H9 (cell line): ENCODE measurements at regions not wholly inside any gene's neighbourhood (a gene's known extent, or its start where the extent isn't known, plus 50 kb on each side); places are given as distances from the start of the nearest gene placed in this dataset.

Experiments used
- DNase-seq: peaks from one replicate; pipeline ENCODE4 v3.0.0-alpha.2; 2017
- H2AFZ ChIP-seq: one replicate; pipeline ENCODE4 v1.6.1; 2013; ENCODE audit warnings: mild to moderate bottlenecking, low read length, control low read depth, moderate library complexity
- H2AK5ac ChIP-seq: 2 replicates; pipeline ENCODE4 v1.6.1; 2013; ENCODE audit warnings: low read length, control low read depth, mixed read lengths; ENCODE audit not compliant: insufficient read length
- H2BK120ac ChIP-seq: one replicate; pipeline ENCODE4 v1.6.1; 2013; ENCODE audit warnings: low read depth, mild to moderate bottlenecking, low read length, control low read depth, inconsistent platforms; ENCODE audit not compliant: poor library complexity, severe bottlenecking
- H2BK12ac ChIP-seq: 2 replicates; pipeline ENCODE4 v1.6.1; 2013; ENCODE audit warnings: low read length, control low read depth, mixed read lengths, low read depth; ENCODE audit not compliant: insufficient read length
- H2BK15ac ChIP-seq: 2 replicates; pipeline ENCODE4 v1.6.1; 2013; ENCODE audit warnings: low read depth, low read length, control low read depth
- H2BK20ac ChIP-seq: one replicate; pipeline ENCODE4 v1.6.1; 2013; ENCODE audit warnings: low read depth, mild to moderate bottlenecking, low read length, control low read depth, inconsistent platforms; ENCODE audit not compliant: poor library complexity, severe bottlenecking
- H2BK5ac ChIP-seq: 2 replicates; pipeline ENCODE4 v1.6.1; 2013; ENCODE audit warnings: low read length, control low read depth, mixed read lengths; ENCODE audit not compliant: insufficient read length
- H3K14ac ChIP-seq: 2 replicates; pipeline ENCODE4 v1.6.1; 2013; ENCODE audit warnings: low read length, control low read depth; ENCODE audit not compliant: insufficient read depth
- H3K18ac ChIP-seq: 2 replicates; pipeline ENCODE4 v1.6.1; 2013; ENCODE audit warnings: low read depth, mild to moderate bottlenecking, mixed read lengths, low read length, control low read depth; ENCODE audit not compliant: insufficient read length
- H3K23ac ChIP-seq: 2 replicates; pipeline ENCODE4 v1.6.1; 2013; ENCODE audit warnings: low read length, control low read depth, mixed read lengths, low read depth; ENCODE audit not compliant: insufficient read length
- H3K23me2 ChIP-seq: 2 replicates; pipeline ENCODE4 v1.6.1; 2013; ENCODE audit warnings: low read depth, mild to moderate bottlenecking, mixed read lengths, low read length, control low read depth; ENCODE audit not compliant: insufficient read length, poor library complexity, severe bottlenecking
- H3K27ac ChIP-seq: 2 replicates; pipeline ENCODE4 v1.5.1; 2013; ENCODE audit warnings: low read length, control low read depth, mixed read lengths, low read depth; ENCODE audit not compliant: insufficient read length
- H3K27me3 ChIP-seq: 2 replicates; pipeline ENCODE4 v1.6.1; 2013; ENCODE audit warnings: low read length, control low read depth, inconsistent platforms; ENCODE audit not compliant: insufficient read depth
- H3K4ac ChIP-seq: 2 replicates; pipeline ENCODE4 v1.6.1; 2013; ENCODE audit warnings: low read depth, mild to moderate bottlenecking, control low read depth, inconsistent platforms, low read length, moderate library complexity
- H3K4me1 ChIP-seq: 2 replicates; pipeline ENCODE4 v1.6.1; 2013; ENCODE audit warnings: low read length, control low read depth, inconsistent platforms; ENCODE audit not compliant: insufficient read depth
- H3K4me2 ChIP-seq: 2 replicates; pipeline ENCODE4 v1.6.1; 2013; ENCODE audit warnings: low read length, control low read depth, mixed read lengths; ENCODE audit not compliant: insufficient read length, insufficient read depth
- H3K56ac ChIP-seq: 2 replicates; pipeline ENCODE4 v1.6.1; 2013; ENCODE audit warnings: low read depth, mild to moderate bottlenecking, mixed read lengths, low read length, control low read depth; ENCODE audit not compliant: insufficient read length
- H3K79me1 ChIP-seq: 2 replicates; pipeline ENCODE4 v1.6.1; 2013; ENCODE audit warnings: low read depth, mild to moderate bottlenecking, moderate library complexity, low read length, control low read depth, inconsistent platforms; ENCODE audit not compliant: insufficient read depth, poor library complexity, severe bottlenecking
- H3K79me2 ChIP-seq: 2 replicates; pipeline ENCODE4 v1.6.1; 2013; ENCODE audit warnings: low read length, control low read depth, inconsistent platforms; ENCODE audit not compliant: insufficient read depth
- H3K9ac ChIP-seq: 2 replicates; pipeline ENCODE4 v1.6.1; 2013; ENCODE audit warnings: low read length, control low read depth, mixed read lengths; ENCODE audit not compliant: insufficient read length; ENCODE audit errors: extremely low read depth
- H3K9me3 ChIP-seq: one replicate; pipeline ENCODE4 v1.6.1; 2013; ENCODE audit warnings: low read depth, low read length, inconsistent platforms; ENCODE audit not compliant: control insufficient read depth
- H3T11ph ChIP-seq: one replicate; pipeline ENCODE4 v1.6.1; 2013; ENCODE audit warnings: mild to moderate bottlenecking, low read length, control low read depth, inconsistent platforms
- H4K20me1 ChIP-seq: one replicate; pipeline ENCODE4 v1.6.1; 2013; ENCODE audit not compliant: control insufficient read depth, insufficient read length, insufficient read depth
- H4K5ac ChIP-seq: 2 replicates; pipeline ENCODE4 v1.6.1; 2013; ENCODE audit warnings: low read depth, mild to moderate bottlenecking, mixed read lengths, low read length, control low read depth; ENCODE audit not compliant: insufficient read length
- H4K8ac ChIP-seq: replicated peaks from 2 replicates; pipeline ENCODE4 v1.6.1; 2013; ENCODE audit warnings: low read length, control low read depth, mixed read lengths, low read depth; ENCODE audit not compliant: insufficient read length
- H4K91ac ChIP-seq: 2 replicates; pipeline ENCODE4 v1.6.1; 2013; ENCODE audit warnings: low read depth, mild to moderate bottlenecking, moderate library complexity, mixed read lengths, low read length, control low read depth; ENCODE audit not compliant: insufficient read length
- H3K27ac Mint-ChIP-seq, 3 experiments: 2 replicates in 2 of 3; 3 replicates in 1 of 3; pipeline ENCODE4 v1.8.0; 2020 to 2021; ENCODE audit warnings: mixed read lengths in 3 of 3, mild to moderate bottlenecking in 1 of 3, moderate library complexity in 1 of 3
- H3K27me3 Mint-ChIP-seq: 2 replicates; pipeline ENCODE4 v1.8.0; 2021; ENCODE audit warnings: low read depth, mild to moderate bottlenecking, moderate library complexity, mixed read lengths
- H3K36me3 Mint-ChIP-seq, 3 experiments: 2 replicates in 2 of 3; 3 replicates in 1 of 3; pipeline ENCODE4 v1.8.0; 2020 to 2021; ENCODE audit warnings: low read depth in 3 of 3, mixed read lengths in 3 of 3; ENCODE audit not compliant: insufficient read depth in 1 of 3
- H3K4me1 Mint-ChIP-seq, 2 experiments: 2 replicates each; pipeline ENCODE4 v1.8.0; 2020; ENCODE audit warnings: mixed read lengths in 2 of 2
- H3K4me3 Mint-ChIP-seq, 2 experiments: 2 replicates in 1 of 2; 3 replicates in 1 of 2; pipeline ENCODE4 v1.8.0; 2020 to 2021; ENCODE audit warnings: mild to moderate bottlenecking in 2 of 2, mixed read lengths in 2 of 2, moderate library complexity in 1 of 2
- H3K9me3 Mint-ChIP-seq, 2 experiments: 2 replicates in 1 of 2; 3 replicates in 1 of 2; pipeline ENCODE4 v1.8.0; 2020; ENCODE audit warnings: mild to moderate bottlenecking in 2 of 2, mixed read lengths in 2 of 2, moderate library complexity in 1 of 2
- WGBS: extraction: QIAGEN DNeasy Blood & Tissue Kit; methylation state at CpG from one replicate; pipeline ENCODE4 v1.1.7; 2013; ENCODE audit warnings: missing lambda C conversion rate, low lambda C conversion rate, mixed read lengths; ENCODE audit not compliant: insufficient read length; ENCODE audit errors: extremely low coverage; 5-methylcytosine and 5-hydroxymethylcytosine counted together
- TF ChIP-seq, protein P1 (sequence below): fragments of 200-600 bp; sonication (generic); conservative IDR thresholded peaks from 3 replicates; pipeline ENCODE4 v1.8.0; 2021; ENCODE audit warnings: antibody characterized with exemption, mild to moderate bottlenecking

DNA sequence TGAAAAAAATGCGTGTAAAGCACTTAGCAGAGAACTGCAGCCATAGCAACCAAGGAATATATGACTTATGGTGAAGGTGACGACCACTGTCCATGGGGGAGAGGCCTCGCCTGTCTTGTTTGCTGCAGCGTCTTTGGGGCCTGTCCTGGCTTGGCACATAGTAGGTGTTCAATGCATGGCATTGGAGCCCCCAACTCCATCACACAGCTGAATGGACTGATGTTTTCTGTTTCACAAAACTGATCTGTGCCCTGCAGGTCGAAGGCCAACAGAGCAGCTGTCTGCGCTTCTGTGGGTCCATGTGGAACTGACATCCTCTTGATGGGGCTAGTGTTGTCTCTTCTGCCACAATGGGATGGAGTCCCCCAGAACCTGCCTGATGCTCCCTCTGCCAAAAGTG, 296.0 kb downstream of the PTPRU start:
- H3K36me3 Mint-ChIP-seq = peaks cover 2 to 16% (median 2%) of the 10 kb centered on the region in 3 experiments; a peak in 4 of 7 replicates
- no peaks in the 10 kb centered on the region for H3K79me1 ChIP-seq
- H3K27me3 Mint-ChIP-seq = no peaks in the 10 kb centered on the region; the same call in none of the 2 replicates
- TF ChIP-seq, protein P1, sequence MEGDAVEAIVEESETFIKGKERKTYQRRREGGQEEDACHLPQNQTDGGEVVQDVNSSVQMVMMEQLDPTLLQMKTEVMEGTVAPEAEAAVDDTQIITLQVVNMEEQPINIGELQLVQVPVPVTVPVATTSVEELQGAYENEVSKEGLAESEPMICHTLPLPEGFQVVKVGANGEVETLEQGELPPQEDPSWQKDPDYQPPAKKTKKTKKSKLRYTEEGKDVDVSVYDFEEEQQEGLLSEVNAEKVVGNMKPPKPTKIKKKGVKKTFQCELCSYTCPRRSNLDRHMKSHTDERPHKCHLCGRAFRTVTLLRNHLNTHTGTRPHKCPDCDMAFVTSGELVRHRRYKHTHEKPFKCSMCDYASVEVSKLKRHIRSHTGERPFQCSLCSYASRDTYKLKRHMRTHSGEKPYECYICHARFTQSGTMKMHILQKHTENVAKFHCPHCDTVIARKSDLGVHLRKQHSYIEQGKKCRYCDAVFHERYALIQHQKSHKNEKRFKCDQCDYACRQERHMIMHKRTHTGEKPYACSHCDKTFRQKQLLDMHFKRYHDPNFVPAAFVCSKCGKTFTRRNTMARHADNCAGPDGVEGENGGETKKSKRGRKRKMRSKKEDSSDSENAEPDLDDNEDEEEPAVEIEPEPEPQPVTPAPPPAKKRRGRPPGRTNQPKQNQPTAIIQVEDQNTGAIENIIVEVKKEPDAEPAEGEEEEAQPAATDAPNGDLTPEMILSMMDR = no peak
- H2AK5ac ChIP-seq = no peak overlapping the region
- H3K79me2 ChIP-seq = no peaks in the 10 kb centered on the region
- H3K4me3 Mint-ChIP-seq = no peak overlapping the region
- H3K27ac Mint-ChIP-seq = no peak overlapping the region
- no peaks in the 10 kb centered on the region for H3K27me3 ChIP-seq
- H3K9ac ChIP-seq = no peak overlapping the region
- H3K18ac ChIP-seq = no peak overlapping the region
- H3K4me1 Mint-ChIP-seq = peaks cover 1 to 2% of the 10 kb centered on the region in 2 experiments
- H3K14ac ChIP-seq = no peak overlapping the region
- no peaks in the 10 kb centered on the region for H3K4me1 ChIP-seq
- H2BK15ac ChIP-seq = no peak overlapping the region
- H3K27ac ChIP-seq = no peak overlapping the region
- no peak for DNase-seq
- H3K23ac ChIP-seq = no peak overlapping the region
- WGBS = no CpG with 5 or more reads among the region's 6 CpGs
- H4K91ac ChIP-seq = no peak overlapping the region
- no peak overlapping the region for H3T11ph ChIP-seq
- no peak overlapping the region for H2BK120ac ChIP-seq
- H2AFZ ChIP-seq = no peak overlapping the region
- H3K4me2 ChIP-seq = no peak overlapping the region
- no peak overlapping the region for H4K5ac ChIP-seq
- H2BK12ac ChIP-seq = no peak overlapping the region
- H4K20me1 ChIP-seq = no peaks in the 10 kb centered on the region
- no peak overlapping the region for H3K56ac ChIP-seq
- H3K9me3 Mint-ChIP-seq = peaks cover 24 to 30% of the 10 kb centered on the region in 2 experiments
- no peak overlapping the region for H4K8ac ChIP-seq
- H2BK20ac ChIP-seq = no peak overlapping the region
- no peak overlapping the region for H2BK5ac ChIP-seq
- H3K23me2 ChIP-seq = no peaks in the 10 kb centered on the region
- H3K4ac ChIP-seq = no peak overlapping the region
- no peaks in the 10 kb centered on the region for H3K9me3 ChIP-seq
